HepG2 (cell line): ENCODE measurements at regions not wholly inside any gene's neighbourhood (a gene's known extent, or its start where the extent isn't known, plus 50 kb on each side); places are given as distances from the start of the nearest gene placed in this dataset.

Source experiments
- ATAC-seq: fragments of 200-7000 bp; cut with Tn5 transposase; 3 replicates; pipeline ENCODE4 v1.9.1; 2020; ENCODE audit warnings: mild to moderate bottlenecking, moderate library complexity
- BruUV-seq: library from RNA; stranded (reverse); fragments of 400-500 nt; replicated peaks from 2 replicates; lab custom pipeline; 2021; lab: Mats Ljungman, UMichigan
- CTCF ChIA-PET: fragments of 300-600 bp; formaldehyde crosslinking; extraction: SDS; loops from one replicate; lab custom pipeline; 2021; ENCODE audit warnings: low total read pairs, inconsistent platforms, low intra/inter-chr PET ratio; lab: Yijun Ruan, JAX
- POLR2A ChIA-PET: fragments of 350-600 bp; sonication (Branson Sonifier 250); formaldehyde crosslinking; loops from one replicate; lab custom pipeline; 2020; ENCODE audit warnings: antibody characterized with exemption, inconsistent platforms; lab: Yijun Ruan, JAX
- DNase-seq: peaks from one replicate; pipeline ENCODE4 v3.0.0-alpha.2; 2015; ENCODE audit warnings: low spot score
- FAIRE-seq: peaks from 3 replicates; lab custom pipeline; 2011; peaks lifted over from hg19 to GRCh38; lab: Jason Lieb, UNC
- H2AFZ ChIP-seq: one replicate; pipeline ENCODE4 v1.6.1; 2011; ENCODE audit warnings: low read length, inconsistent platforms
- H3K27ac ChIP-seq: fragments of 300-600 bp; 3 replicates; pipeline ENCODE4 v1.8.0; 2011; ENCODE audit warnings: mixed run types, mild to moderate bottlenecking, mixed read lengths, low read length, inconsistent platforms; ENCODE audit not compliant: insufficient read depth; ENCODE audit errors: extremely low read length
- H3K27me3 ChIP-seq, 2 experiments: fragments of 200-600 bp in 1 of 2; 2 replicates in 1 of 2; 3 replicates in 1 of 2; pipeline versions ENCODE4 v1.6.0 to v1.8.0; 2011; ENCODE audit warnings: low read length in 2 of 2, mild to moderate bottlenecking in 2 of 2, moderate library complexity in 2 of 2, inconsistent platforms in 1 of 2; ENCODE audit not compliant: insufficient read depth in 2 of 2, control insufficient read depth in 1 of 2
- H3K36me3 ChIP-seq, 2 experiments: fragments of 200-600 bp in 1 of 2; replicated peaks in 1 of 2; 2 replicates in 1 of 2; 3 replicates in 1 of 2; pipeline versions ENCODE4 v1.5.1 to v1.8.0; 2011; ENCODE audit warnings: low read length in 2 of 2, inconsistent platforms in 1 of 2; ENCODE audit not compliant: insufficient read depth in 2 of 2, control insufficient read depth in 1 of 2
- H3K4me1 ChIP-seq: 2 replicates; pipeline ENCODE4 v1.5.1; 2012; ENCODE audit warnings: low read length, inconsistent platforms; ENCODE audit not compliant: insufficient read depth
- H3K4me2 ChIP-seq: 2 replicates; pipeline ENCODE4 v1.6.0; 2011; ENCODE audit warnings: low read depth, low read length, inconsistent platforms
- H3K4me3 ChIP-seq, 3 experiments: fragments of 200-600 bp in 1 of 3; sonication (generic), shearing (Covaris generic) in 1 of 3; replicated peaks in 1 of 3; 2 replicates each; pipeline ENCODE4 v1.5.1; 2011 to 2016; ENCODE audit warnings: low read length in 3 of 3, inconsistent platforms in 2 of 3, low read depth in 2 of 3, mild to moderate bottlenecking in 2 of 3, control low read depth in 1 of 3, mixed read lengths in 1 of 3; ENCODE audit not compliant: insufficient read depth in 1 of 3
- H3K79me2 ChIP-seq: one replicate; pipeline ENCODE4 v1.6.1; 2011; ENCODE audit warnings: low read length, inconsistent platforms; ENCODE audit not compliant: insufficient read depth
- H3K9ac ChIP-seq: 2 replicates; pipeline ENCODE4 v1.6.0; 2011; ENCODE audit warnings: mild to moderate bottlenecking, low read depth, low read length, inconsistent platforms; ENCODE audit not compliant: insufficient read depth
- H3K9me3 ChIP-seq: 2 replicates; pipeline ENCODE4 v1.5.1; 2012; ENCODE audit warnings: mild to moderate bottlenecking, low read length
- H4K20me1 ChIP-seq: 2 replicates; pipeline ENCODE4 v1.6.0; 2011; ENCODE audit warnings: inconsistent platforms, mild to moderate bottlenecking, low read length, moderate library complexity; ENCODE audit not compliant: insufficient read depth
- BCL3 ChIP-seq: sonication (generic); formaldehyde crosslinking; IDR thresholded peaks from 2 replicates; pipeline ENCODE4 v1.5.1; 2020; ENCODE audit warnings: mild to moderate bottlenecking, missing genetic modification reagents, moderate library complexity
- SETDB1 ChIP-seq: sonication (generic); formaldehyde crosslinking; IDR thresholded peaks from 2 replicates; pipeline ENCODE4 v1.5.1; 2020; ENCODE audit warnings: missing genetic modification reagents, mild to moderate bottlenecking, borderline replicate concordance
- TAF1 ChIP-seq: sonication (generic); formaldehyde crosslinking; IDR thresholded peaks from 2 replicates; pipeline ENCODE4 v1.4.0; 2020; ENCODE audit warnings: missing genetic modification reagents
- ZNF253 ChIP-seq: sonication (generic); formaldehyde crosslinking; IDR thresholded peaks from 2 replicates; pipeline ENCODE4 v1.8.0; 2022; ENCODE audit warnings: mild to moderate bottlenecking, missing genetic modification reagents, borderline replicate concordance
- ZNF629 ChIP-seq: sonication (generic); formaldehyde crosslinking; conservative IDR thresholded peaks from 2 replicates; pipeline ENCODE4 v1.5.0; 2020; ENCODE audit warnings: missing genetic modification reagents
- ZNF7 ChIP-seq: IDR thresholded peaks from 2 replicates; pipeline ENCODE4 v1.6.1; 2016; ENCODE audit warnings: missing biosample characterization, missing genetic modification reagents
- WGBS: methylation state at CpG from one replicate; pipeline ENCODE4 v1.1.6; 2017; ENCODE audit warnings: low lambda C conversion rate; 5-methylcytosine and 5-hydroxymethylcytosine counted together
- in situ Hi-C: cut with HindIII; loops from 2 replicates; pipeline ENCODE4 v1.10.0; 2017; ENCODE audit warnings: low pct_unique_long_range_greater_than_20kb; ENCODE audit not compliant: extremely low pct_ligation_motif_present
- intact Hi-C: fragments of 100-400 bp; cut with micrococcal nuclease; formaldehyde crosslinking; loops from one replicate; pipeline ENCODE4 v1.10.0; 2022; ENCODE audit not compliant: unreplicated experiment
- TF ChIP-seq, protein P1 (sequence below): sonication (generic); formaldehyde crosslinking; IDR thresholded peaks from 2 replicates; pipeline ENCODE4 v1.4.0; 2020; ENCODE audit warnings: missing genetic modification reagents, borderline replicate concordance

GRCh38 chr1:103250441-103250861, 142.1 kb upstream of the COL11A1 start:
- no peaks in the 10 kb centered on the region for H3K79me2 ChIP-seq
- no peaks in the 10 kb centered on the region for H3K9me3 ChIP-seq
- H3K9ac ChIP-seq: no peak overlapping the region
- ATAC-seq: no peak
- no peaks in the 10 kb centered on the region for H3K27me3 ChIP-seq
- 7% methylated on average over 3 of the region's 3 CpGs for WGBS
- intact Hi-C loops (no loop called here), in situ Hi-C loops (no loop called here)
- no peak overlapping the region for H3K4me3 ChIP-seq
- H3K36me3 ChIP-seq: no peaks in the 10 kb centered on the region
- H4K20me1 ChIP-seq: no peaks in the 10 kb centered on the region
- no TSS peak for BruUV-seq
- H3K4me2 ChIP-seq: no peak overlapping the region
- H2AFZ ChIP-seq: no peak overlapping the region
- no peak for DNase-seq
- H3K4me1 ChIP-seq: no peaks in the 10 kb centered on the region
- no peak for FAIRE-seq
- POLR2A ChIA-PET: no interaction called here
- no peak for TF ChIP-seq ZNF253
- TF ChIP-seq SETDB1: no peak
- no peak for TF ChIP-seq BCL3 (CRISPR knock-in tag)
- no peak for TF ChIP-seq ZNF7
- TF ChIP-seq ZNF629 (CRISPR knock-in tag): no peak
- TF ChIP-seq, protein P1, sequence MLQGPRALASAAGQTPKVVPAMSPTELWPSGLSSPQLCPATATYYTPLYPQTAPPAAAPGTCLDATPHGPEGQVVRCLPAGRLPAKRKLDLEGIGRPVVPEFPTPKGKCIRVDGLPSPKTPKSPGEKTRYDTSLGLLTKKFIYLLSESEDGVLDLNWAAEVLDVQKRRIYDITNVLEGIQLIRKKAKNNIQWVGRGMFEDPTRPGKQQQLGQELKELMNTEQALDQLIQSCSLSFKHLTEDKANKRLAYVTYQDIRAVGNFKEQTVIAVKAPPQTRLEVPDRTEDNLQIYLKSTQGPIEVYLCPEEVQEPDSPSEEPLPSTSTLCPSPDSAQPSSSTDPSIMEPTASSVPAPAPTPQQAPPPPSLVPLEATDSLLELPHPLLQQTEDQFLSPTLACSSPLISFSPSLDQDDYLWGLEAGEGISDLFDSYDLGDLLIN (CRISPR knock-in tag): no peak
- TF ChIP-seq TAF1 (CRISPR knock-in tag): no peak
- H3K27ac ChIP-seq: no peak overlapping the region
- CTCF ChIA-PET: no interaction called here
